Uterus (tissue), 2 donors: ENCODE measurements at regions not wholly inside any gene's neighbourhood (a gene's known extent, or its start where the extent isn't known, plus 50 kb on each side); places are given as distances from the start of the nearest gene placed in this dataset.

ENCODE experiments used
- POLR2A ChIP-seq, 2 donors: fragments of 450-650 bp; IDR thresholded peaks; one replicate each; pipeline ENCODE4 v1.6.1; 2016; ENCODE audit warnings: antibody characterized with exemption in 2 of 2, mild to moderate bottlenecking in 1 of 2, moderate library complexity in 1 of 2
- TF ChIP-seq, protein P1 (sequence below), 4 experiments: fragments of 200-600 bp in 2 of 4; fragments of 450-650 bp in 2 of 4; sonication (generic) in 2 of 4; IDR thresholded peaks; one replicate each; pipeline ENCODE4 v1.5.1; 2016 to 2019; ENCODE audit warnings: antibody characterized with exemption in 4 of 4, mild to moderate bottlenecking in 2 of 4, moderate library complexity in 1 of 4

DNA sequence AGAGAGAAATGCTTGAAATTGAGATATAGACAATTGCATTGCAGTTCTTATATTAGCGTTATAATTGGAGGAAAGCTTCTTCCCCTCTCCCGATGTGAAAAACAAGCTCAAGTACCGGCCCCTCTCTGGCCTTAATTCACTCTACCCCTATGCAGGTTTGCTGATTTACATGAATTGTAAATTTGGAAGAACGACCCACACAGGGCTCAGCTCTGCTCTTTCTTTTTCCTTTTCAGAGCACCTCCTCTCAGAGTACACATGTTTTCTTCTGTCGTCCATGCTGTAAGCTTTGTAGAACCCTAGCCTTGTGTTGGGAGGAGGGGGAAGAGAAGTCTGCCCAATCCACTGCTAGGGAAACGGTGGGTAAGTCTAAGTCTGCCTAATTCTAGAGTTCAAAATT, 140.8 kb downstream of the IQUB start:
- TF ChIP-seq POLR2A (IDR thresholded peaks at IDR 0.05) = no peak
- TF ChIP-seq, protein P1, sequence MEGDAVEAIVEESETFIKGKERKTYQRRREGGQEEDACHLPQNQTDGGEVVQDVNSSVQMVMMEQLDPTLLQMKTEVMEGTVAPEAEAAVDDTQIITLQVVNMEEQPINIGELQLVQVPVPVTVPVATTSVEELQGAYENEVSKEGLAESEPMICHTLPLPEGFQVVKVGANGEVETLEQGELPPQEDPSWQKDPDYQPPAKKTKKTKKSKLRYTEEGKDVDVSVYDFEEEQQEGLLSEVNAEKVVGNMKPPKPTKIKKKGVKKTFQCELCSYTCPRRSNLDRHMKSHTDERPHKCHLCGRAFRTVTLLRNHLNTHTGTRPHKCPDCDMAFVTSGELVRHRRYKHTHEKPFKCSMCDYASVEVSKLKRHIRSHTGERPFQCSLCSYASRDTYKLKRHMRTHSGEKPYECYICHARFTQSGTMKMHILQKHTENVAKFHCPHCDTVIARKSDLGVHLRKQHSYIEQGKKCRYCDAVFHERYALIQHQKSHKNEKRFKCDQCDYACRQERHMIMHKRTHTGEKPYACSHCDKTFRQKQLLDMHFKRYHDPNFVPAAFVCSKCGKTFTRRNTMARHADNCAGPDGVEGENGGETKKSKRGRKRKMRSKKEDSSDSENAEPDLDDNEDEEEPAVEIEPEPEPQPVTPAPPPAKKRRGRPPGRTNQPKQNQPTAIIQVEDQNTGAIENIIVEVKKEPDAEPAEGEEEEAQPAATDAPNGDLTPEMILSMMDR (IDR thresholded peaks at IDR 0.05) = no peak
